Calu3 (cell line): ENCODE measurements at regions not wholly inside any gene's neighbourhood (a gene's known extent, or its start where the extent isn't known, plus 50 kb on each side); places are given as distances from the start of the nearest gene placed in this dataset.

Source experiments
- BruUV-seq: library from RNA; stranded (reverse); fragments of 400-500 nt; replicated peaks from 2 replicates; lab custom pipeline; 2021; lab: Mats Ljungman, UMichigan
- CTCF ChIA-PET: fragments of 300-600 bp; sonication (Branson Sonifier 250); formaldehyde crosslinking; loops from one replicate; lab custom pipeline; 2022; ENCODE audit warnings: antibody characterized with exemption; lab: Charles Lee
- DNase-seq: peaks from one replicate; pipeline ENCODE4 v3.0.0; 2022
- H3K27ac Mint-ChIP-seq: one replicate; pipeline ENCODE4 v1.8.0; 2022; ENCODE audit warnings: mixed read lengths; ENCODE audit not compliant: unreplicated experiment
- H3K27me3 Mint-ChIP-seq: one replicate; pipeline ENCODE4 v1.8.0; 2022; ENCODE audit warnings: mixed read lengths; ENCODE audit not compliant: unreplicated experiment
- H3K36me3 Mint-ChIP-seq: one replicate; pipeline ENCODE4 v1.8.0; 2022; ENCODE audit warnings: mild to moderate bottlenecking, moderate library complexity, mixed read lengths; ENCODE audit not compliant: insufficient read depth, unreplicated experiment
- H3K4me1 Mint-ChIP-seq: one replicate; pipeline ENCODE4 v1.8.0; 2022; ENCODE audit warnings: mild to moderate bottlenecking, low read depth, mixed read lengths; ENCODE audit not compliant: unreplicated experiment
- H3K4me3 Mint-ChIP-seq: one replicate; pipeline ENCODE4 v1.8.0; 2022; ENCODE audit warnings: mild to moderate bottlenecking, low read depth, moderate library complexity, mixed read lengths; ENCODE audit not compliant: unreplicated experiment
- H3K9me3 Mint-ChIP-seq: one replicate; pipeline ENCODE4 v1.8.0; 2022; ENCODE audit warnings: low read depth, mixed read lengths; ENCODE audit not compliant: unreplicated experiment
- intact Hi-C: fragments of 100-400 bp; cut with micrococcal nuclease; formaldehyde crosslinking; loops from one replicate; pipeline ENCODE4 v1.10.0; 2022; ENCODE audit not compliant: unreplicated experiment
- TF ChIP-seq, protein P1 (sequence below): fragments of 200-600 bp; IDR thresholded peaks from one replicate; pipeline ENCODE4 v1.8.0; 2022; ENCODE audit warnings: antibody characterized with exemption; ENCODE audit not compliant: unreplicated experiment

DNA sequence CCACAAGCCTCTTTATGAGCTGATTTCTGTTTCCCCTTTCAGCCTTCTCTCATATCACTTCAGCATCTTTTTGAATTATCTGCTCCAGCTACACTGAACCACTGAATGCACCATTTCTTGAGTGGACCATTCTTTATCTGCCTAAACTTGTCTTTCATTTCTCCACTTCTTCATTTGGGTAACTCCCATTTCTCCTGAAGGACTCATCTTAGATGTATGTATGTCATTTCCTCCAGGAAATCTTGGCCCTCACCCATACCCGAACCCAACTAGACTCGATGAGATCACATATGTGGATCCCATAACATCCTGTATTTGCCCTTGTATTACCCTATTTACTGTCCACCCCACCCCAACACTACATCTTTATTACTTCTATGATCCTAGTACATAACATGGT lies 249.8 kb downstream of the KIF4B start:
- no peak overlapping the region for H3K4me3 Mint-ChIP-seq
- H3K36me3 Mint-ChIP-seq = no peaks in the 10 kb centered on the region
- TF ChIP-seq, protein P1, sequence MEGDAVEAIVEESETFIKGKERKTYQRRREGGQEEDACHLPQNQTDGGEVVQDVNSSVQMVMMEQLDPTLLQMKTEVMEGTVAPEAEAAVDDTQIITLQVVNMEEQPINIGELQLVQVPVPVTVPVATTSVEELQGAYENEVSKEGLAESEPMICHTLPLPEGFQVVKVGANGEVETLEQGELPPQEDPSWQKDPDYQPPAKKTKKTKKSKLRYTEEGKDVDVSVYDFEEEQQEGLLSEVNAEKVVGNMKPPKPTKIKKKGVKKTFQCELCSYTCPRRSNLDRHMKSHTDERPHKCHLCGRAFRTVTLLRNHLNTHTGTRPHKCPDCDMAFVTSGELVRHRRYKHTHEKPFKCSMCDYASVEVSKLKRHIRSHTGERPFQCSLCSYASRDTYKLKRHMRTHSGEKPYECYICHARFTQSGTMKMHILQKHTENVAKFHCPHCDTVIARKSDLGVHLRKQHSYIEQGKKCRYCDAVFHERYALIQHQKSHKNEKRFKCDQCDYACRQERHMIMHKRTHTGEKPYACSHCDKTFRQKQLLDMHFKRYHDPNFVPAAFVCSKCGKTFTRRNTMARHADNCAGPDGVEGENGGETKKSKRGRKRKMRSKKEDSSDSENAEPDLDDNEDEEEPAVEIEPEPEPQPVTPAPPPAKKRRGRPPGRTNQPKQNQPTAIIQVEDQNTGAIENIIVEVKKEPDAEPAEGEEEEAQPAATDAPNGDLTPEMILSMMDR = no peak
- intact Hi-C loops = loop anchor here (5.0 kb wide), 1 partner anchor 126 kb away; no protein-coding TSS in a partner anchor
- no peak overlapping the region for H3K27ac Mint-ChIP-seq
- no peak for DNase-seq
- no TSS peak for BruUV-seq
- H3K4me1 Mint-ChIP-seq = no peaks in the 10 kb centered on the region
- CTCF ChIA-PET = no interaction called here
- no peaks in the 10 kb centered on the region for H3K9me3 Mint-ChIP-seq
- H3K27me3 Mint-ChIP-seq = no peaks in the 10 kb centered on the region

DNA sequence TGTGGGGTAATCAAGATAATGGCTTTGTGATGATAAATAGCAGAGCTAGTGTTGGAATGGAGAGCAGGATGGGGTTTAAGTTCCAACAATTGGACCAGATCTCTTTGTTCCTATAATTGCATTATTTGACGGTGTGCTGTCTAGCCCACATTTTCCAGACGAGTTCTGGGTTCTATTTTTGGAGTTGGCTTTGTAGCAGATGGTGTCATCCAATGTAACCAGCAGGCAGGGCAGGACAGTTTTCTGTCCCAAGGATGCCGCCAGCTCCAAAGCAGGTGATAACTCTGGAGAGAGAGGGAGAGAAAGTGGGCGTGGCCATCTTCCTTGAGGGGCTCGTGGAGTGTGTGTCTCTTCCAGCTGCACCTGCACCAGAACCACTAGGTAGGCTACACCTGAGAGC lies 251.3 kb downstream of the KIF4B start:
- no peak overlapping the region for H3K27ac Mint-ChIP-seq
- H3K4me1 Mint-ChIP-seq = no peaks in the 10 kb centered on the region
- intact Hi-C loops = loop anchor here (5.0 kb wide), 1 partner anchor 128 kb away; no protein-coding TSS in a partner anchor
- no peak for DNase-seq
- TF ChIP-seq, protein P1 = no peak
- H3K4me3 Mint-ChIP-seq = no peak overlapping the region
- H3K36me3 Mint-ChIP-seq = no peaks in the 10 kb centered on the region
- CTCF ChIA-PET = no interaction called here
- H3K9me3 Mint-ChIP-seq = no peaks in the 10 kb centered on the region
- BruUV-seq = no TSS peak
- H3K27me3 Mint-ChIP-seq = peaks cover 1% of the 10 kb centered on the region

GRCh38 chr5:155268770-155269425 lies 255.3 kb downstream of the KIF4B start:
- CTCF ChIA-PET = no interaction called here
- DNase-seq = no peak
- TF ChIP-seq, protein P1 = no peak
- BruUV-seq = no TSS peak
- Mint-ChIP-seq H3K4me1 (no peaks in the 10 kb centered on the region), H3K27ac (no peak overlapping the region), H3K9me3 (no peaks in the 10 kb centered on the region), H3K4me3 (no peak overlapping the region), H3K27me3 (peaks cover 13% of the 10 kb centered on the region), H3K36me3 (no peaks in the 10 kb centered on the region)
- intact Hi-C loops = no loop called here

- TF ChIP-seq, protein P1 = no peak
- no TSS peak for BruUV-seq
- intact Hi-C loops = no loop called here
- H3K36me3 Mint-ChIP-seq = no peaks in the 10 kb centered on the region
- no peak overlapping the region for H3K4me3 Mint-ChIP-seq
- H3K9me3 Mint-ChIP-seq = peaks cover 3% of the 10 kb centered on the region
- DNase-seq = no peak
- H3K27me3 Mint-ChIP-seq = peaks cover 13% of the 10 kb centered on the region
- H3K4me1 Mint-ChIP-seq = no peaks in the 10 kb centered on the region
- H3K27ac Mint-ChIP-seq = no peak overlapping the region
- CTCF ChIA-PET = no interaction called here
These were observed 257.2 kb downstream of the KIF4B start for GRCh38 chr5:155270725-155271124.
